ENCODE measurements at regions not wholly inside any gene's neighbourhood (a gene's known extent, or its start where the extent isn't known, plus 50 kb on each side); places are given as distances from the start of the nearest gene placed in this dataset.

DNA sequence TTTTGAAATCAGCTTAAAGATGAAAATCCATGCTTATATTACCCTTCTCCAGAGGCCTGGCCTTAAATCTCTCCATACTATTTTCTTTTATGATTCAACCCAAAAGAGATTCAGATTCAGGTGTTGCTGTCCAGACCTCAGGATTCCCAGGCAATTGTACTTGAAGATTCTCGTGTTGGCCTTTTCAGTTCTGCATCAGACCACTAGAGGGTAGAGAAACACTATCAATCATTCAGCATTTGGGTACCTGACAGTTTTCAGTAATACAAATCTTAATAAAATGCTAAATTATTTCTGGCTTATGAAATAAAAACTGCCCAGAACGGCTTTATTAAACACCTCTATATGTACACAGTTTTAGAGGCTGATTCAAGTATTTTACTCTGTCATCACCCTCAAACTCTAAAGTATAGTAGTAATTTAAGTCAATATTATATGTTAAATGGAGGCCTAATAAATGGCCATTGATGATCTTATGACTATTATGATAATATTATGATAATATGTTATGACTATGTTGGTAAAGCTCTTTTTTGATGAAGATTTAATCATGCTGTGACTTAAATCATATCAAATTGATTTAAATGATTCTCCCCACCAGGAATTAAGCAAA, 301.1 kb downstream of the DUSP6 start:
- no peak for DNase-seq

DNA sequence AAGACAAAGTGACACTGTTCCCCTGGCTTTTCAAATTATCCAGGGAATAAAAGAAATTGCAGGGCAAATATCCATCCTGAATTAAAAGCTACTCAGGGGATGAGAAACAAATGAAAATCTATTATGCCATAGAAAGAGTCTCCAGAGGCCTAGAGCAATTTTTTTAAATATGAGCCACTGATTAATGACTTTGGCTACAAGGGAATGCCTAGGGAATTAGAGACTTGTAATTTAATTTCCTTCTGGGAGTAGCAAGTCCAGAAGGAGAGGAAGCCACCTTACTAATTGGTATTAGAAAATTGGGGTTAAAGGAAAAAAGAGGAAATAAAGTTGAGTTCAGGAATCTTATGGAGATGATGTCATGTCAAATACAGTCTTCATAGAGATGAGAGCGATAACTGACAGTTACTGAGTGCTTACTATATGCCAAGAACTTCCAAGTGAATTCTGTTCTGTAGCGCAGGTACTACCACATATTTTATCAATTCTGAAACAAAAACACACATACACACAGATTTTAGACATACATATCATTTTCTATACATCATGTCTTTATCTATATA, 304.4 kb downstream of the DUSP6 start:
- no peak for DNase-seq

DNA sequence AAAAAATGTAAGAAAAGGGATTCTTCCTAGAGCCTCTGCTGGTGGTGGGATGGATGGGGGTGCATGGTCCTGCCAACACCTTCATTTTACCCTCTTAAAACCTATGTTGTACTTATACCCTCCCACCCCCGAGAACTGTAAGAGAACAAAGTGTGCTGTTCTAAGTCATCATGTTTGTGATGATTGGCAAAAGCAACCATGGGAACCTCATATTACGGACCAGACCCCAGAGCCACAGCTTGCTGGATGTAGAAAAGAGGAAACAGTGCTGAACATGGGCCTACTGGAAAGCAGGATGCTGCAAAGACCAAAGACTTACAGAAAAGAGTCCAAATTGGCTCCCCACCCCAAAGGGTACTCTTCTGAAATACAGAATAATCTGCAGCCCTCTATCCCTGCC, 311.2 kb downstream of the DUSP6 start:
- DNase-seq: no peak

DNA sequence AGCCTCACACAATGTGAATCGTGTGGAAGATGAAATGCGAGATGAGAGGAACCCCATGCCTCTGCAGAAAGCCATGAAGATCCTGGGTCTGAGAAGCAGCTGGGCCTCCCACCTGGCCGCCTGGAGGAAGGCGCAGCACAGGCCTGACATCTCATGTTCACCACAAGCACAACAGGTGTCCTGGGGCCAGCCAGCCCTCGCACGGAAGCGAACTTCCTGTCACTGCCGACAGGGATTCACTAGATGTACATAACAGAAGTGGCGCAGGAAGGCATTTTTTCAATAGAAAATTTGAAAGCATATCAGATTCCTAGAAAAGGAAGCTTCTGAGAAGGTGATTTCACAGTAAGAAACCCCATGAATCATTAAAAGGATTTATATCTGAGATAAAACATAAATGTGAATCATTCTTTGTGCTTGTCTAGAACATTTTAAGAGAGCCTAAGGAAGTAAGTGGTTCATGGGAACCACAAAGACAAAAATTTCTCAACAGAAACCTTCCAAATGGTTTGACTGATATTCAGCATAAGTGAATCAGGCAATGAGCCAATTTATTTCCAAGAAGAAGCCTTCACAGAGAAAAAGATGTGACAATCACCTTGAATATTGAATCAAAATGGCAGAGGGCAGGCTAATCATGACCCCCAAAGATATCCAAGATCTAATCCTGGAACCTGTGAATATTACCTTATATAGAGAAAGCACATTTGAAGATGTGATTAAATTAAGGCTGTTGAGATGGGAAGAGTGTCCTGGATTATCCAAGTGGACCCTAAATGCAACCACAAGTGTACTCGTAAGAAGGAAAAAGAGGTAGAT, 311.9 kb downstream of the DUSP6 start:
- DNase-seq: peak; percentile 91

DNA sequence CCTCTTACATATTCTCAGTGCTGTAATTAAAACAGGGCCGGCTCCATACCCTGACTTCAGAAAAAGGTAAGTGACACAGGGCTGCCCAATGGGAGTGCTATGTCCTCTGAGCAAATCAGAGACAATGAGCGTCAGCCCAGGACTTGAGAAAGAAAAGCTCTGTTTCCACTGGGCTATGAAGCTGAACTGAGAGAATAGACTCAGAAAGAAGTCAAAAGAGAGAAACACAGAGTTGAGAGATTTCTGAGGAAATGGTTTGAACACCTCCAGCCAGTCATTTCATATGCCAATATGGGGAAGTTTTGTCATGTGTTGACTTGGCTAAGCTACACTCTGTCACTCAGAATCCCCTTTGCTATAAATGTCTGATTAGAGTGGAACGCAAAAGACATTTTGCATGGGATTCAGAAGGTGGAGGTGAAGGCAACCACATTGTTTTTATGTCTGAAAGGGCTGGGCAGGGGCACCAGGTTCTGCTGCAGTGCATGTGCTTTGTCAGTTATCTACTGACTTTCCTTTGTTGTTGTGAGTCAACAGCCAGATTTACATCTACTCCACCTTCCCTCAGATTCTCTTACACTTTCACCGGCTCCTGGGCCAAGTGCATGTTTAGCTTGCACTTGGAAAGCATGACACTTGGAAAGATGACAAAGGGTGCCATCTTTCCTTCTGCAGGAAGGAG, 313.3 kb downstream of the DUSP6 start:
- no peak for DNase-seq

DNA sequence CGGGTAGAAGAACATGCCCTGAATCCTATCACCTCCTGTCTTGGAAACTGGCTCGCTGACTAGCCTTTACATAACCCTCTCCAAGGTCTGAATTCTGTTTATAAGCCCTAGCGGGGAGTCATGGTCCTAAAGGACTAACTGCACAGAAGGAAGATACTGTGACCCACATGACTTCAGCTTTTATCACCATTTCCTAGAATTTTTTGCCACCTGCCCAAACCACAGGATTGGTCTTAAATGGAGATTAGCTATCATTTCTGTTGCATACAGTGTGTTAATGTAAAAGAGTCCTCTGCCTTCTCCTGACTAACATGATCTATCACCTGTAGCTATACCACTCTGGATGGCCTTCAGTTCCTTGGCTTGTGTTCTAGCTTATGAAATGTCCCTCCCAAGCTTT, 319.2 kb downstream of the DUSP6 start:
- no peak for DNase-seq

DNA sequence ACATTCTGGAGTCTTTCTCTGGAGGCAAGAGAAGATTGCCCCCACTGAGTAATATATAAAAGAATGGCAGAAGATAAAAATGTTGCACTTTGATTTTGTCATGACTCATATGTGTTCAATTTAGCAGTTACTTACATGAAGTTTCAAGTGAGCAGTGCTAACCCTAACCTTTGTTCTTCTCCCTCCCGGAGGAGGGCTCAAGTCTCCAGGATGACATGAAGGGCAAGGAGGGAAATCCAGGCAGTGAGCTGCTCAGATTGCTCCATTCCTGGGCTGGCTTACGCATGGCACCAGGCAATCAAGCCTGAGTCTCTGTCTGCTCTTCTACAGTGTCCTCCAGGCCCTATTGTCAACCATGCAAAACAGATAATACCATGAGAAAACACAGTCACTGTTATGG, 322.3 kb downstream of the DUSP6 start:
- no peak for DNase-seq

DNA sequence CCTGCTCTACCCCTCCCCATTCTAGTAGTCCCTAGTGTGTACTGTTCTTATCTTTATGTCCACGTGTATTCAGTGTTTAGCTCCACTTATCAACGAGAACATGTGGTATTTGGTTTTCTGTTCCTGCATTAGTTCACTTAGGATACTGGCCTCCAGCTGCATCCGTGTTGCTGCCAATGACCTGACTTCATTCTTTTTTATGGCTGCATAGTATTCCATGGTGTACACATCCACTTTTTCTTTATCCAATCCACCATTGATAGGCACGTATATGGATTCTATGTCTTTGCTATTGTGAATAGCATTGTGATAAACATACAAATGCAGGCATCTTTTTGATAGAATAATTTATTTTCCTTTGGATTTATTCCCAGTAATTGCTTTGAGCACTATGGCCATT, 327.7 kb downstream of the DUSP6 start:
- DNase-seq: no peak

DNA sequence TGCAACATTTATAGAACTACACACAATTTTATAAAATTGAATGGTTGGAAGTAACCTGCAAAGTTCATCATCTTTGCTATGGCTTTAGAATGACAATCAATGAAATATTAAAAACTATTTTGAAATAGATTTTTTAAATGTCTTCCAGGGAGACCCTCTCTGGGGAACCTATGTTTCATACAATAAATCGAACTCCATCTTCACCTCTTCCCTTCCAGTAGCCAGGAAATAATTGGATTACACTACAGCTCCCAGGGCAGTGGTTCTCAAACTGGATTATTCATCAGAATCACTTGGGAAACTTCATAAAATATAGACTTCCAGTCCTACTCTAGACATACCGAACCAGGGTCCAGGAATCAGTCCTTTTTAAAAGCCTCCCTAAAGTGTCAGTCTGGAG, 328.4 kb downstream of the DUSP6 start:
- no peak for DNase-seq

DNA sequence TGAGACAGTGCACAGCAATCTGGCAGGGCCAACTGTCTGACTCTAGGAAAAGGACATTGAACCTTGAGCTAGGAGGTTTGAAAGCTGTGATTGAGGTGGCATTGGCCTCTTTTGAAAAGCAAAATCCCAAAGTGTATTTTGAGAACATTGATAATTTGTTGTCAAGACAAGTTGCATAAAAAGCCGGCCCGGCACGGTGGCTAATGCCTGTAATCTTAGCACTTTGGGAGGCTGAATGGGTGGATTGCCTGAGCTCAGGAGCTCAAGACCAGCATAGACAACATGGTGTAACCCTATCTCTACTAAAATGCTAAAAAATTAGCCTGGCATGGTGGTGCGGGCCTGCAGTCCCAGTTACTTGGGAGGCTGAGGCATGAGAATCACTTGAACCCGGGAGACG, 331.6 kb downstream of the DUSP6 start:
- DNase-seq: no peak

DNA sequence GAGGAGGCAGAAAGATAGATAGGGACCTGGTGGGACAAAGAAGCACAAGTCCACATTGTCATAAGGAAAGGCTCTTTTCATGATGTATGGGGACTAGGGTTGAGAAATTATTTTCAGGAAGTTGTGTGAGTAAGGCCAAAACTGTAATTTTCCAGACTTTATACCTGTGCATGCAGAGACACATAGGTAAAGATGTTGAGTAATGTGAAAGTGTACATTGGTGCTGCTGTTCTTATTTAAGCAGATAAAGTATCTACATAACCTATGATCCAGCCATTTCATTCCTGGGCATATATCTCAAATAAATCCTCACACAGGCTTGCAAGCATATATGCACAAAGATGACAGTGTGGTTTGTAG, 332.2 kb downstream of the DUSP6 start:
- DNase-seq: no peak

DNA sequence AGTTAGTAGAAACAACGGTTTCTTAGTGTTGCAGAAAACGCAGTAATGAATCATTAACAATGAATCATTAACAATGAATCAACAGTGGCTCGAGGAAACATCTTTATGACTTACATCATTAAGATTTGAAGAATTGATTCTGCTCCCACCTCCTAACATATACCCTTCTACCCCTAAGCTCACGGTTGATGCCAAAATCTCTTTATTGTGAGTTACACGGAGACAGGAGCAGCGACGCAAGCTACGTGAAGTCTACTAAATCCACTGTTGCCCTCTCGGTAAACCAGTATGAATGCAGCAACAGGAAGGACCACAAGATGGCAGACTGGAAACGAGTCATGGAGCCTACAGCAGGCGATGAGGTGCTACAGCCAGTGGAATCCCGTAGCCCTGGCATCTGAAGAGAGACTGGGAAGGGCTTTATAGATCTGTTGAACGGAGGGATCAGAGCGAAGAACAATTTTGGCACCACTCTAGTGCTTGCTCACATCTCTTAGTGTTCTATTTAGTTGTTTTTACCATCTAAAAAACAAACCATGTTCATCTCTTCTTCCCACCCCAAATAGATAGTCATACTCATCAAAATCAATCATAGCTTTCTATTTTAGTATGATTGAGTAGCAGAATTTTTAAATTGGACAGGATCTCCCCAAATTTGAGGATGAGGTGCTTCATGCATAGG, 332.7 kb downstream of the DUSP6 start:
- DNase-seq: peak; percentile 86

DNA sequence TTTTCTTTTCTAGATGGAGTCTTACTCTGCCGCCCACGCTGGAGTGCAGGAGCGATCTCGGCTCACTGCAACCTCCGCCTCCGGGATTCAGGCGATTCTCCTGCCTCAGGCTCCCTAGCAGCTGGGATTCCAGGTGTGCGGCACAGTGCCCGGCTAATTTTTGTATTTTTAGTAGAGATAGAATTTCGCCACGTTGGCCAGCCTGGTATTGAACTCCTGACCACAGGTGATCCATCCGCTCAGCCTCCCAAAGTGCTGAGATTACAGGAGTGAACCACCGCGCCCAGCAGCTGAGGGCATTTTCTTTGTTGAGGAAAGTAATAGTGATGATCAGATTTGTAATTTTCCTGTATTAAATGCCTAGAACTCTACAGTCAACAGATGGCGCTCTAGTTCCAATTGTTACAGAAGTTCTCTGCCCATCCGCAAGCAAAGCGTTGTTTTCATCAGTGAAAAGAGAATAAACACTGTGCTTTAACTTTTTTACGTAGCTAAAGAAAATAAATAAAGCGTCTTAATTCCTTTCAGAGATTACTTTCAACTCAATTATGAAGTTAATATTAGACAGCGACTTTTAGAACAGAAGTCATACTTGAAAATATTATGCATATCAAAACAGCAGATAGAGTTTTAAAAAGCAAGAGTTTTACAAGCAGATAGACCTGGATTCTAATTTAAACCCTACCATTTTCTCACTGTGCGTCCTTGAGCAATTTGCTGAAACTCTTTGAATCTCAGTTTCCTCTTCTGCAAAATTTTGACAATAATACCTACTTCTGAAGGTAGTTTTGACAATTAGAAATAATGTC, 335.1 kb downstream of the DUSP6 start:
- DNase-seq: no peak

DNA sequence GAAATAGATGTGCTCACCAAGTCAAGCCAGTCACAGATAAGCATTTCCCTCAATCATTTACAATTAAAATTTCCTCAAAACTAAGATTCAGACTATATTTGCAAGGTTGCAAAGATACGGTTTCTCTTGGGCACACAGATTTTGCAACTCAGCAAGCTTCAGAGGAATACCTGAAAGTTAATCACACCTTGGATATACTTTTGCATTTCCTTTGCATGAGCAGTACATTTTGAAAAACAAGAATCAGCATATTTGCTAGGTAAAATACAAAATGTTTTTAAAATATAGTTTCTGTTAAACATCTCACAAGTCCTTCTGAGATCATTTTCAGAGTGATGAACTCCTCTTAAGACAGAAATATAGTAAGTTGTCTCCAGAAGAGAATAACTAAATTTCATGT, 336.9 kb downstream of the DUSP6 start:
- DNase-seq: no peak

DNA sequence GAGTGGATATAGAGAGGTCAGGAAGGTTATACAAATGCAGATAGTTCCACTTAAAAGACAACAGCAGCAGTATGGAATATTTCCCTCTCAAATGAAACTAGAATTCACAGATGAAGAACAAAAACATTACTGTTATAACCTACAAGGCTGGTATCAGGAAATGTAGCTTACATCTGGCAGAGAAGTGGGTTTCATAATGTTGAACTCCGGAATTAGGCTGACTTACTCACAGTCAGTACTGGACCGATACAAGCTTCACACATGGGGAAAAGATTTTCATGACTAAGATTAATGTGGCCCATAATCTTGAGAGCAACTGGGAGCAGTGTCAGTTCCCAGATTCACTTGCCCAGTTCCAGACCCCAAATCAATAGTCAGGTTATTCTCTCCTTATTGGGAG, 353.9 kb downstream of the DUSP6 start:
- no peak for DNase-seq

DNA sequence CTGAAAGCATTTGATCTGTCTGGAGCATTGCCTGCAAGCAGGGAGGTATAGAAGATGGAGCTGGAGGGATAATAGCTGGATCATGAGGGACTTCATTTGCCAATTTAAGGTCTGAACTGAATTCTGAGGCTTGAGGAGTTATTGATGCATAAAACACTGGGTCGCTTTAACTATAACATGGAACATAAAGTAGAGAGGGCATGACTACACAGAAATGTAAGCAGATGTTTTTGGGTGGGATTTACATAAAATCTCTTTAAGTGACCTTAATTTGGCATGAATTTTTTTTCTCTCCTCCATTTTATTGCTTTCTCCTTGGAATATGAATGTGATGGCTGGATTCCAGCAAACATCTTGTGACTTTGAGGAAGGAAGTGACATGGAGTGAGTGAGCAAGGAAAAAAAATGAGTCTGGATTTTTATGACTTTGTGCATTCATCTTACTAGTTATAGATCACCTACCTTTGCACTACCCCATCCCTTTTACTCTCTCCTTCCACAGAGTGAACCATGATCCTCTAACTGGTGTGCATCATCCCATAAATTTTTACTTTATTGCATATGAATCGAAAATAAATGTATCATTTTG, 356.0 kb downstream of the DUSP6 start:
- DNase-seq: no peak

DNA sequence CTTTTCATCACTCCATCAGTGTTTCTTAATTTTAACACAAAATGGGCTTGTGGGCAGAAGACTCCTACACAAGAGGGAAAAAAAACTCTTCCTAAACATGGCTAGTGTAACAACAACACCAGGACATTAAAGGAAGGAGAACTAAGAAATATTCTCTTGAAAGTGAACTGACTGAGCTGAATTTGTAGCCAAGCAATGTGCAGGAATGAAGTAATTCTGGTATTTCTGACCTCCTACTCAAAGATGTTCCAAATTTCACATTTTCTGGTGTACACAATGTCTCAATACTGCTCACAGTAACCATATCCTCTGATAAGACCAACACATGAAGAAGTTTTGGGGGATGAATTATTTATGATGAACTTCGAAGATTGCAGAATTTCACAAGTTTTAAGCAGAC, 357.3 kb downstream of the DUSP6 start:
- DNase-seq: no peak

DNA sequence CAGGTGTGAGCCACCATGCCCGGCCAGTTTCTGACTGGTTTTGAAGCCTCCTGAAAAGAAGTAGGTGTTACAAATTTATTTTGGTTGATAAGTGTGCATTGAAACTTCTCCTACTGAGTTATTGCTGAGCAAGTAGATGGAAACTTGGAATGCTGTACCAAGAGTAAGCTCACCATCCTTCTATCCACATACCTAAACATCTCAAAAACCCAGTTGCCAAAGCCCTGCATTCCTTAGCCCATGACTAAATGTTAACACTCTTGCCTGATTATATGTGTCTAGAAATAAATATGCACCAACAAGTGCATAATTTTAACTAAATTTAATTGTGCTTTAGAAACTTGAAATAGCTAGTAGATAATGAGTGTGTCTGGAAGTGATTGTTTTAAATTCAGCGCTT, 357.8 kb downstream of the DUSP6 start:
- DNase-seq: no peak

DNA sequence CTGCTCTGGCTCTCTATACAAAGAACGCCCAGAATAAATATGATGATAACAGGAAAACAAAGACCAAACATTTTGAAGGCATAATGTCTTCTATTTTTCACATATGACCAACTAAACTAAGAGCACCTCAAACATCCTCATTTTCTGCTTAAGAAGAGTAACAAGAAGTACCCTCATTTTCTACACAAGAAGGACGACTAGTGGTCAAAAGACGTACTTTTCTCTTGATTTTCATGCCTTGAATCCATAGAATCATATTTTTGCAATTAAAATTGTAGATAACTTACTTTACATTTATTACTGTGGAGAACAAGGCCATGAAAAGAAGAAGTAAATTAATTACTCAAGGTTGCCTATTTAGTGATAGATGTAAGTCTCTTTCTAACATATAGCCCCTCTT, 358.6 kb downstream of the DUSP6 start:
- no peak for DNase-seq

DNA sequence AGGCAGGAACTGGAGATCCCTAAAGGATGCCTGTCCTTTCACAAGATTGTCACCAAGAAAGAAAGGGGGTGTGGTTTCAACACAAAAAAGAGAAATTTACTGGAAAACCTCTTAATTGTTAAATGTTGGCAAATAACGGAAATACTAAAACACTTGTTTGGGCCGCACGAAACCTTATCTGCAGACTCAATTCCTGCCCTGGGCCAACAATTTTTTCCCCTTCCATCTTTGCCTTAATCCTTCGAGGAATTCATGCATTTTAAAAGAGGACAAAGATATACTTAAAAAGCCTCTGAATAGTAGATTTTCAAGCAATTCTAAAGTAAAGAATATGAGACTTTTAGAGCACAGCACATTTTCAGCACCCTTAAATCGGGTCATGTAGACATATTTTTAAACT, 366.2 kb downstream of the DUSP6 start:
- DNase-seq: no peak

DNA sequence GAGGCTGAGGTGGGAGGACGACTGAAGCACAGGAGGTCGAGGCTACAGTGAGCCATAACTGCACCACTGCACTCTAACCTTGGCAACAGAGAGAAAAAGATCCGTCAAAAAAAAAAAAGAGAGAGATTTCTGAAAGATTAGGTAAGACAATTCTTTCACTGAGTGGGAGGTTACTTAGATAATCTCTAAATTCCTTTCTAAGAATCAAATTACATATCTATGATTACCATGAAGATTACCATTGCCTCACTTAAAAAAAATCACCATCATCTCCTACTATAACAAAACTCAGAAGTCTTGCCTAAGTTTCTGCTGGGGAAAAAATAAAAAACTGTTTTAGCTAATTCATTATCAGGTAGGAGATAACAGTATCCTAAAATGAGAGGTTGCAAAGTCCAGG, 366.7 kb downstream of the DUSP6 start:
- DNase-seq: no peak

DNA sequence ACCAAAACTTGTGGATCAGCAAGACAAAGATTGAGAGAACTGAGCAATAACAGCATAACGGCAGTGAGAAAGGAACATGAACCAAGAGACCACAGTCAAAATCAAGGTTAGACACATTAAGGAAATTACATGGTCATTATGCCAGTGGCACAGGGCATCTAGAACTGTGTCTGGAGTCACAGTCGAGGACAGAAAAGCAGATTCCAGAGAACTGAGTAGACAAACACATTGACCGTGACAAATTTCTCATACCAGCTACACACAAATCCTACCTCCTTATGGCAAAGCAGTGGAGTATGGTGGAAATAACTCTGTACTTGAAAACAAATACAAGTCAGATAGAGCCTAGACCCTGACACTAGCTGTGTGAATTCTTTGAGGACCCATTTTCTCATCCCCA, 367.3 kb downstream of the DUSP6 start:
- no peak for DNase-seq
